ENCODE measurements at regions not wholly inside any gene's neighbourhood (a gene's known extent, or its start where the extent isn't known, plus 50 kb on each side); places are given as distances from the start of the nearest gene placed in this dataset.

DNA sequence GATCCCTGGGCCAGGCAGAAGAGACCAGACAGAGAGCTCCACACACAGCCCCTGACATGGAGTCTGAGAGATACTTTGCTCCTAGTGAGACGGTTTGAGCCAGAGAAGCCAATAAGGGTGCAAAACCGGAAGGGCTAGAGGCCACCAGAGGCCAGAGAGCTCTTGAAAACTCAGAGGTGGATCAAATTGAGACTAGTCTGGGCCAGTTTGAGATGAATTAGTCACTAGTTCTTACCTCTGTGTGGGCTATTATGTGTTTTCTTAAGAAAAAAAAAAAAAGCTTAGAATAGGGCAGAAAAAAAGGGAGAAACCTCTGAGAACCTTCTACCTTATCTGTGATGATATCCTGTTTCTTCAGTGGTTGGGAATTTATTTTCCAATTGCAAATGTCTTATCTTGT is 110.4 kb upstream of the EDNRA start:
- Mint-ChIP-seq H3K27me3 (ENCODE audit: low read depth) (no peaks in the 10 kb centered on the region), H3K4me3 (no peak overlapping the region), H3K36me3 (ENCODE audit: low read depth) (no peaks in the 10 kb centered on the region), H3K9me3 (peaks cover 22% of the 10 kb centered on the region), H3K27ac (peak overlapping the region in 1 of 3 experiments; percentile 53), H3K4me1 (peaks cover 21% of the 10 kb centered on the region)
- no peak for TF ChIP-seq CTCF (IDR thresholded peaks at IDR 0.05; ENCODE audit: unreplicated experiment in 3 of 3)

- Mint-ChIP-seq H3K27me3 (ENCODE audit: low read depth) (no peaks in the 10 kb centered on the region), H3K36me3 (ENCODE audit: low read depth) (no peaks in the 10 kb centered on the region), H3K9me3 (peaks cover 26% of the 10 kb centered on the region), H3K4me1 (peaks cover 17% of the 10 kb centered on the region), H3K27ac (peak overlapping the region in 1 of 3 experiments; percentile 53), H3K4me3 (no peak overlapping the region)
- TF ChIP-seq CTCF (IDR thresholded peaks at IDR 0.05; ENCODE audit: unreplicated experiment in 3 of 3) = no peak
Measured at GRCh38 chr4:147370881-147371280, 110.0 kb upstream of the EDNRA start.

DNA sequence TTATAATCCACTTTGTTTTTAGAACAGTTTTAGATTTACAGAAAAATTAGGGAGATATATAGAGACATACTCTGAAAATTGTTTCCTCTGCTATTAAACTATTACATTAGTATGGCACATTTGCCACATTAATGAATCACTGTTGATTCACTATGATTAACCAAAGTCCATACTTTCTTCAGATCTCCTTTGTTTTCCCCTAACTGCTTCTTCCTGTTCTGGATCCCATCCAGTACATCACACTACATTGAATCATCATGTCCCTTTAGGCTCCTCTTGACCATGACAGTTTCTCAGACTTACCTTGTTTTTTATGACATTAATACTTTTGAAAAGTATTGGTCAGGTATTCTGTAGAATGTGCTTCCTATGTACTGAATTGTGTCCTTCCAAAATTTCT is 109.2 kb upstream of the EDNRA start:
- TF ChIP-seq CTCF (IDR thresholded peaks at IDR 0.05; ENCODE audit: unreplicated experiment in 3 of 3) = no peak
- peaks cover 32% of the 10 kb centered on the region for H3K9me3 Mint-ChIP-seq
- H3K27me3 Mint-ChIP-seq (ENCODE audit: low read depth) = no peaks in the 10 kb centered on the region
- no peak overlapping the region for H3K4me3 Mint-ChIP-seq
- H3K36me3 Mint-ChIP-seq (ENCODE audit: low read depth) = no peaks in the 10 kb centered on the region
- H3K27ac Mint-ChIP-seq = no peak overlapping the region
- peaks cover 17% of the 10 kb centered on the region for H3K4me1 Mint-ChIP-seq

DNA sequence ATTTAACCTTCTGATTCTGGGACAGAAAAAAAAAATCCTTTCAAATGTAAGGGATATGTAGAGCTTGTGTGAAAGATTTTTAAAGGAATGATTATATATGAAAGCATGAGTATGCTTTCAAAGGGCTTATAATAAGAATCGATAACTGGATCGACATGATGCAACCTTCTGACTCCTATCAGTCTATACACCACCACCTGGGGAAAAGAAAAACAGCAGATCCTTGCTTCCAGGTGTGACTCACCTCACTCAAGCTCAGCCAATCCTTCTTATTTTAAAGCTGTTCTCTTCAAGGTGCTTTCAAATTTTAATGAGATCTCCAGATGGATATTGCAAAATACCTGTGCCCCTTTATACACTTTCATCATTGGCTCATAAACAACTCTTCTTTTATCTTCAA is 102.1 kb upstream of the EDNRA start:
- Mint-ChIP-seq H3K27ac (no peak overlapping the region), H3K36me3 (ENCODE audit: low read depth) (no peaks in the 10 kb centered on the region), H3K27me3 (ENCODE audit: low read depth) (no peaks in the 10 kb centered on the region), H3K4me1 (no peaks in the 10 kb centered on the region), H3K4me3 (no peak overlapping the region), H3K9me3 (peaks cover 23% of the 10 kb centered on the region)
- TF ChIP-seq CTCF (IDR thresholded peaks at IDR 0.05; ENCODE audit: unreplicated experiment in 3 of 3) = no peak

GRCh38 chr4:147381749-147382148 is 99.1 kb upstream of the EDNRA start:
- no peak for TF ChIP-seq CTCF (IDR thresholded peaks at IDR 0.05; ENCODE audit: unreplicated experiment in 3 of 3)
- H3K4me1 Mint-ChIP-seq = no peaks in the 10 kb centered on the region
- no peaks in the 10 kb centered on the region for H3K27me3 Mint-ChIP-seq (ENCODE audit: low read depth)
- no peak overlapping the region for H3K4me3 Mint-ChIP-seq
- H3K36me3 Mint-ChIP-seq (ENCODE audit: low read depth) = no peaks in the 10 kb centered on the region
- H3K27ac Mint-ChIP-seq = no peak overlapping the region
- peaks cover 6% of the 10 kb centered on the region for H3K9me3 Mint-ChIP-seq

GRCh38 chr4:147388018-147388417 is 92.9 kb upstream of the EDNRA start:
- Mint-ChIP-seq H3K4me1 (no peaks in the 10 kb centered on the region), H3K9me3 (peaks cover 12% of the 10 kb centered on the region), H3K27me3 (ENCODE audit: low read depth) (no peaks in the 10 kb centered on the region), H3K36me3 (ENCODE audit: low read depth) (no peaks in the 10 kb centered on the region), H3K27ac (no peak overlapping the region), H3K4me3 (no peak overlapping the region)
- TF ChIP-seq CTCF (IDR thresholded peaks at IDR 0.05; ENCODE audit: unreplicated experiment in 3 of 3) = no peak

Data from nephron (organoid).